AG20443 (cell line): ENCODE measurements at regions not wholly inside any gene's neighbourhood (a gene's known extent, or its start where the extent isn't known, plus 50 kb on each side); places are given as distances from the start of the nearest gene placed in this dataset.

Experiments
- DNase-seq: peaks from one replicate; pipeline ENCODE4 v3.0.0; 2012; ENCODE audit warnings: low spot score, mixed read lengths

- no peak for DNase-seq
Measured at GRCh38 chr3:186411994-186412393, 50.0 kb upstream of the DGKG start.
